ENCODE measurements at regions not wholly inside any gene's neighbourhood (a gene's known extent, or its start where the extent isn't known, plus 50 kb on each side); places are given as distances from the start of the nearest gene placed in this dataset.

DNA sequence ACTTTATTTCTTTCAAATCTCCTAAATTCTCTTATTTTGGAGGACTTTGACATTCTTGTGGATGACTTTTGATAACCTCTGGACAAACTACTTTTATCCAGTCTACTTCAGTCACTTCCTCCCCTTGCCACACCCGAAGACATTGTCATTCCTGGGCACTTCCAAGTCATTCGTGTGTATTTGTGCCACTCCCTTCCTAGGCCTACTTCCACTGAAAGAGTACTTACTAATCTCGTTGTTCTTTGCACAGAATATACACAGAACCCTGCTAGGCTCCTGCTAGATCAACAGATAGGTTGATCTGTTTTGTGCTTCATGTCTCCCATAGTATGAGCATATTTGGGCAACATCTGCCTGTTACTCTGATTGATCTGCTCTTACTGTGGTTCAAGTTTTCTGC is 355.4 kb downstream of the HGF start:
- TF ChIP-seq, protein P1, sequence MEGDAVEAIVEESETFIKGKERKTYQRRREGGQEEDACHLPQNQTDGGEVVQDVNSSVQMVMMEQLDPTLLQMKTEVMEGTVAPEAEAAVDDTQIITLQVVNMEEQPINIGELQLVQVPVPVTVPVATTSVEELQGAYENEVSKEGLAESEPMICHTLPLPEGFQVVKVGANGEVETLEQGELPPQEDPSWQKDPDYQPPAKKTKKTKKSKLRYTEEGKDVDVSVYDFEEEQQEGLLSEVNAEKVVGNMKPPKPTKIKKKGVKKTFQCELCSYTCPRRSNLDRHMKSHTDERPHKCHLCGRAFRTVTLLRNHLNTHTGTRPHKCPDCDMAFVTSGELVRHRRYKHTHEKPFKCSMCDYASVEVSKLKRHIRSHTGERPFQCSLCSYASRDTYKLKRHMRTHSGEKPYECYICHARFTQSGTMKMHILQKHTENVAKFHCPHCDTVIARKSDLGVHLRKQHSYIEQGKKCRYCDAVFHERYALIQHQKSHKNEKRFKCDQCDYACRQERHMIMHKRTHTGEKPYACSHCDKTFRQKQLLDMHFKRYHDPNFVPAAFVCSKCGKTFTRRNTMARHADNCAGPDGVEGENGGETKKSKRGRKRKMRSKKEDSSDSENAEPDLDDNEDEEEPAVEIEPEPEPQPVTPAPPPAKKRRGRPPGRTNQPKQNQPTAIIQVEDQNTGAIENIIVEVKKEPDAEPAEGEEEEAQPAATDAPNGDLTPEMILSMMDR (IDR thresholded peaks at IDR 0.05), result no peak
- TF ChIP-seq POLR2A (IDR thresholded peaks at IDR 0.05), result no peak
